Endodermal cell (in vitro differentiated cells): ENCODE measurements at regions not wholly inside any gene's neighbourhood (a gene's known extent, or its start where the extent isn't known, plus 50 kb on each side); places are given as distances from the start of the nearest gene placed in this dataset.

Source experiments
- DNase-seq: peaks from one replicate; pipeline ENCODE4 v3.0.0-alpha.2; 2017
- H3K27ac ChIP-seq: 2 replicates; pipeline ENCODE4 v1.5.1; 2013; ENCODE audit warnings: mild to moderate bottlenecking, low read depth, low read length, moderate library complexity
- H3K27me3 ChIP-seq: 2 replicates; pipeline ENCODE4 v1.6.1; 2013; ENCODE audit warnings: mild to moderate bottlenecking, low read length, moderate library complexity; ENCODE audit not compliant: insufficient read depth, control insufficient read depth, poor library complexity, severe bottlenecking
- H3K36me3 ChIP-seq: 2 replicates; pipeline ENCODE4 v1.7.0; 2013; ENCODE audit warnings: mild to moderate bottlenecking, low read length, moderate library complexity; ENCODE audit not compliant: control insufficient read depth, insufficient read depth
- H3K4me1 ChIP-seq: one replicate; pipeline ENCODE4 v1.7.0; 2013; ENCODE audit warnings: low read length; ENCODE audit not compliant: control insufficient read depth, insufficient read depth
- H3K4me3 ChIP-seq: 2 replicates; pipeline ENCODE4 v1.5.1; 2013; ENCODE audit warnings: mild to moderate bottlenecking, low read length, moderate library complexity
- H3K9ac ChIP-seq: 2 replicates; pipeline ENCODE4 v1.6.1; 2013; ENCODE audit warnings: mild to moderate bottlenecking, low read length, moderate library complexity; ENCODE audit not compliant: poor library complexity, severe bottlenecking; ENCODE audit errors: extremely low read depth
- H3K9me3 ChIP-seq: 2 replicates; pipeline ENCODE4 v1.6.1; 2013; ENCODE audit warnings: mild to moderate bottlenecking, low read length, moderate library complexity; ENCODE audit not compliant: control insufficient read depth
- H3K27ac Mint-ChIP-seq: 2 replicates; pipeline ENCODE4 v1.8.0; 2020; ENCODE audit warnings: mixed read lengths
- H3K27me3 Mint-ChIP-seq: 2 replicates; pipeline ENCODE4 v1.8.0; 2021; ENCODE audit warnings: mild to moderate bottlenecking, mixed read lengths; ENCODE audit not compliant: insufficient read depth
- H3K36me3 Mint-ChIP-seq: 2 replicates; pipeline ENCODE4 v1.8.0; 2020; ENCODE audit warnings: low read depth, mixed read lengths
- H3K4me1 Mint-ChIP-seq: 2 replicates; pipeline ENCODE4 v1.8.0; 2020; ENCODE audit warnings: mixed read lengths
- H3K4me3 Mint-ChIP-seq: 2 replicates; pipeline ENCODE4 v1.8.0; 2020; ENCODE audit warnings: mild to moderate bottlenecking, moderate library complexity, mixed read lengths
- H3K9me3 Mint-ChIP-seq: 2 replicates; pipeline ENCODE4 v1.8.0; 2020; ENCODE audit warnings: mild to moderate bottlenecking, mixed read lengths
- CTCF ChIP-seq: fragments of 200-600 bp; sonication (generic); conservative IDR thresholded peaks from 2 replicates; pipeline ENCODE4 v1.5.0; 2021; ENCODE audit warnings: antibody characterized with exemption, mild to moderate bottlenecking
- WGBS, 2 experiments: methylation state at CpG; one replicate each; pipeline versions ENCODE4 v1.1.5 to v1.1.7; 2013; ENCODE audit warnings: missing lambda C conversion rate in 2 of 2, mixed read lengths in 1 of 2; ENCODE audit not compliant: insufficient coverage in 1 of 2, insufficient read length in 1 of 2; 5-methylcytosine and 5-hydroxymethylcytosine counted together

GRCh38 chr4:59597536-59598329 lies 1602.4 kb upstream of the ADGRL3 start:
- H3K27me3 ChIP-seq, result no peaks in the 10 kb centered on the region
- WGBS, 2 experiments, result 86 to 93% methylated on average over 1 to 3 of the region's 3 CpGs
- H3K27ac ChIP-seq, result no peak overlapping the region
- no peak for TF ChIP-seq CTCF
- Mint-ChIP-seq H3K27ac (no peak overlapping the region), H3K4me1 (no peaks in the 10 kb centered on the region), H3K9me3 (no peaks in the 10 kb centered on the region), H3K4me3 (no peak overlapping the region), H3K27me3 (no peaks in the 10 kb centered on the region), H3K36me3 (no peaks in the 10 kb centered on the region)
- no peaks in the 10 kb centered on the region for H3K4me1 ChIP-seq
- DNase-seq, result no peak
- no peaks in the 10 kb centered on the region for H3K36me3 ChIP-seq
- H3K4me3 ChIP-seq, result no peak overlapping the region
- H3K9ac ChIP-seq, result no peak overlapping the region
- H3K9me3 ChIP-seq, result no peaks in the 10 kb centered on the region

- Mint-ChIP-seq H3K27me3 (no peaks in the 10 kb centered on the region), H3K4me1 (no peaks in the 10 kb centered on the region), H3K36me3 (no peaks in the 10 kb centered on the region), H3K9me3 (no peaks in the 10 kb centered on the region), H3K4me3 (no peak overlapping the region), H3K27ac (no peak overlapping the region)
- H3K4me1 ChIP-seq, result no peaks in the 10 kb centered on the region
- TF ChIP-seq CTCF, result no peak
- H3K36me3 ChIP-seq, result no peaks in the 10 kb centered on the region
- 97% methylated on average over 1 of the region's 1 CpG; no CpG with 5 or more reads in 1 of the 2 experiments for WGBS, 2 experiments
- H3K4me3 ChIP-seq, result no peak overlapping the region
- no peaks in the 10 kb centered on the region for H3K9me3 ChIP-seq
- no peak for DNase-seq
- no peak overlapping the region for H3K9ac ChIP-seq
- H3K27me3 ChIP-seq, result no peaks in the 10 kb centered on the region
- H3K27ac ChIP-seq, result no peak overlapping the region
These were observed 1601.9 kb upstream of the ADGRL3 start for GRCh38 chr4:59598330-59598618.

GRCh38 chr4:59608466-59608865 lies 1591.7 kb upstream of the ADGRL3 start:
- Histone ChIP-seq H3K9me3 (no peaks in the 10 kb centered on the region), H3K4me1 (no peaks in the 10 kb centered on the region), H3K27me3 (no peaks in the 10 kb centered on the region), H3K9ac (no peak overlapping the region), H3K27ac (no peak overlapping the region), H3K4me3 (no peak overlapping the region), H3K36me3 (no peaks in the 10 kb centered on the region)
- no peaks in the 10 kb centered on the region for H3K9me3 Mint-ChIP-seq
- 89% methylated on average over 1 of the region's 1 CpG; no CpG with 5 or more reads in 1 of the 2 experiments for WGBS, 2 experiments
- no peaks in the 10 kb centered on the region for H3K36me3 Mint-ChIP-seq
- TF ChIP-seq CTCF, result no peak
- no peaks in the 10 kb centered on the region for H3K27me3 Mint-ChIP-seq
- no peaks in the 10 kb centered on the region for H3K4me1 Mint-ChIP-seq
- no peak overlapping the region for H3K27ac Mint-ChIP-seq
- no peak overlapping the region for H3K4me3 Mint-ChIP-seq
- DNase-seq, result no peak
